ENCODE measurements at regions not wholly inside any gene's neighbourhood (a gene's known extent, or its start where the extent isn't known, plus 50 kb on each side); places are given as distances from the start of the nearest gene placed in this dataset.

DNA sequence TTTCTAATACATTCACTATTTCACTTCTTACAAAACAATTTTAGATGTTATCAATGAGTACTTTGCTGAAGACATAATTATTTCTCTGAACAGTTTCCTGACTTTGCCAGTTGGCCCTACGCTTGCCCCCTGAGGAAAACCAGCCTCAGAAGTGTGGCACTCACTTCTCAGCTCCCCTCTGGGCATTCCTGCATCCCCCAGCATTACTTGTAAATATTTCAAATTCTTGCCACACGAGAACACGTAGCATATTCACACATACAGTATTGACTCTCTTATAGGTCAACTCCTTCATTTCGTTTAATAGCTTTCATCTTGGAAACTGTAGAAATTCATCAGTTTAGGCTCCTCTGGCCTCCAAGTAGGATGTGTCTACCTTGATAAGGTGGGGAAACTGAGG is 65.2 kb downstream of the OTX2 start:
- no peak overlapping the region for H3K27ac ChIP-seq (ENCODE audit: insufficient read depth, low read length, poor library complexity, severe bottlenecking)
- no peak for ATAC-seq (ENCODE audit: low read depth in 2 of 2)
- Mint-ChIP-seq H3K4me1 (no peaks in the 10 kb centered on the region), H3K27ac (no peak overlapping the region), H3K9me3 (no peaks in the 10 kb centered on the region), H3K36me3 (no peaks in the 10 kb centered on the region), H3K27me3 (peaks cover 9% of the 10 kb centered on the region), H3K4me3 (no peak overlapping the region)
- H3K4me1 ChIP-seq (ENCODE audit: control insufficient read depth, insufficient read depth, low read length, poor library complexity, severe bottlenecking): no peaks in the 10 kb centered on the region
- peaks cover 2% of the 10 kb centered on the region for H3K27me3 ChIP-seq (ENCODE audit: control insufficient read depth, insufficient read depth, low read length)
- no peak for DNase-seq
- no peaks in the 10 kb centered on the region for H3K36me3 ChIP-seq (ENCODE audit: control insufficient read depth, insufficient read depth, low read length)
- H3K9me3 ChIP-seq (ENCODE audit: control insufficient read depth in 2 of 2, low read length in 2 of 2): no peaks in the 10 kb centered on the region
- no peak overlapping the region for H3K4me3 ChIP-seq (ENCODE audit: low read depth, low read length)

GRCh38 chr14:56744016-56744415 is 66.3 kb downstream of the OTX2 start:
- H3K36me3 Mint-ChIP-seq: no peaks in the 10 kb centered on the region
- H3K9me3 ChIP-seq (ENCODE audit: control insufficient read depth in 2 of 2, low read length in 2 of 2): no peaks in the 10 kb centered on the region
- no peak overlapping the region for H3K27ac Mint-ChIP-seq
- no peak overlapping the region for H3K27ac ChIP-seq (ENCODE audit: insufficient read depth, low read length, poor library complexity, severe bottlenecking)
- H3K27me3 Mint-ChIP-seq: peaks cover 9% of the 10 kb centered on the region
- H3K27me3 ChIP-seq (ENCODE audit: control insufficient read depth, insufficient read depth, low read length): peaks cover 2% of the 10 kb centered on the region
- DNase-seq (no peak), ATAC-seq (ENCODE audit: low read depth in 2 of 2) (no peak)
- H3K36me3 ChIP-seq (ENCODE audit: control insufficient read depth, insufficient read depth, low read length): no peaks in the 10 kb centered on the region
- peaks cover 0 to 2% (median 0%) of the 10 kb centered on the region in 7 donors for H3K9me3 Mint-ChIP-seq
- no peak overlapping the region for H3K4me3 ChIP-seq (ENCODE audit: low read depth, low read length)
- H3K4me1 Mint-ChIP-seq: no peaks in the 10 kb centered on the region
- no peak overlapping the region for H3K4me3 Mint-ChIP-seq
- no peaks in the 10 kb centered on the region for H3K4me1 ChIP-seq (ENCODE audit: control insufficient read depth, insufficient read depth, low read length, poor library complexity, severe bottlenecking)

- Histone ChIP-seq H3K4me1 (ENCODE audit: control insufficient read depth, insufficient read depth, low read length, poor library complexity, severe bottlenecking) (no peaks in the 10 kb centered on the region), H3K9me3 (ENCODE audit: control insufficient read depth in 2 of 2, low read length in 2 of 2) (no peaks in the 10 kb centered on the region), H3K36me3 (ENCODE audit: control insufficient read depth, insufficient read depth, low read length) (no peaks in the 10 kb centered on the region), H3K4me3 (ENCODE audit: low read depth, low read length) (no peak overlapping the region), H3K27ac (ENCODE audit: insufficient read depth, low read length, poor library complexity, severe bottlenecking) (no peak overlapping the region), H3K27me3 (ENCODE audit: control insufficient read depth, insufficient read depth, low read length) (no peaks in the 10 kb centered on the region)
- no peak for DNase-seq
- Mint-ChIP-seq H3K27me3 (peaks cover 5% of the 10 kb centered on the region), H3K9me3 (peaks cover 0 to 2% (median 0%) of the 10 kb centered on the region in 7 donors), H3K4me1 (no peaks in the 10 kb centered on the region), H3K4me3 (no peak overlapping the region), H3K36me3 (no peaks in the 10 kb centered on the region), H3K27ac (no peak overlapping the region)
- ATAC-seq (ENCODE audit: low read depth in 2 of 2): no peak
Measured at GRCh38 chr14:56742391-56742878, 67.8 kb downstream of the OTX2 start.

- no peaks in the 10 kb centered on the region for H3K36me3 Mint-ChIP-seq
- Histone ChIP-seq H3K27me3 (ENCODE audit: control insufficient read depth, insufficient read depth, low read length) (no peaks in the 10 kb centered on the region), H3K4me3 (ENCODE audit: low read depth, low read length) (no peak overlapping the region), H3K36me3 (ENCODE audit: control insufficient read depth, insufficient read depth, low read length) (no peaks in the 10 kb centered on the region), H3K4me1 (ENCODE audit: control insufficient read depth, insufficient read depth, low read length, poor library complexity, severe bottlenecking) (no peaks in the 10 kb centered on the region), H3K27ac (ENCODE audit: insufficient read depth, low read length, poor library complexity, severe bottlenecking) (no peak overlapping the region), H3K9me3 (ENCODE audit: control insufficient read depth in 2 of 2, low read length in 2 of 2) (no peaks in the 10 kb centered on the region)
- no peak for ATAC-seq (ENCODE audit: low read depth in 2 of 2)
- peaks cover 0 to 2% (median 0%) of the 10 kb centered on the region in 7 donors for H3K9me3 Mint-ChIP-seq
- no peak overlapping the region for H3K4me3 Mint-ChIP-seq
- H3K27me3 Mint-ChIP-seq: peaks cover 13% of the 10 kb centered on the region
- no peak overlapping the region for H3K27ac Mint-ChIP-seq
- no peaks in the 10 kb centered on the region for H3K4me1 Mint-ChIP-seq
- DNase-seq: no peak
Measured at GRCh38 chr14:56741325-56741724, 69.0 kb downstream of the OTX2 start.

GRCh38 chr14:56738020-56738419 is 72.3 kb downstream of the OTX2 start:
- no peak overlapping the region for H3K27ac ChIP-seq (ENCODE audit: insufficient read depth, low read length, poor library complexity, severe bottlenecking)
- Mint-ChIP-seq H3K4me3 (no peak overlapping the region), H3K36me3 (no peaks in the 10 kb centered on the region), H3K9me3 (peaks cover 0 to 2% (median 0%) of the 10 kb centered on the region in 7 donors), H3K4me1 (no peaks in the 10 kb centered on the region), H3K27me3 (peaks cover 28% of the 10 kb centered on the region), H3K27ac (no peak overlapping the region)
- H3K27me3 ChIP-seq (ENCODE audit: control insufficient read depth, insufficient read depth, low read length): no peaks in the 10 kb centered on the region
- no peaks in the 10 kb centered on the region for H3K4me1 ChIP-seq (ENCODE audit: control insufficient read depth, insufficient read depth, low read length, poor library complexity, severe bottlenecking)
- DNase-seq: no peak
- H3K36me3 ChIP-seq (ENCODE audit: control insufficient read depth, insufficient read depth, low read length): no peaks in the 10 kb centered on the region
- no peak overlapping the region for H3K4me3 ChIP-seq (ENCODE audit: low read depth, low read length)
- H3K9me3 ChIP-seq (ENCODE audit: control insufficient read depth in 2 of 2, low read length in 2 of 2): no peaks in the 10 kb centered on the region
- ATAC-seq (ENCODE audit: low read depth in 2 of 2): no peak

DNA sequence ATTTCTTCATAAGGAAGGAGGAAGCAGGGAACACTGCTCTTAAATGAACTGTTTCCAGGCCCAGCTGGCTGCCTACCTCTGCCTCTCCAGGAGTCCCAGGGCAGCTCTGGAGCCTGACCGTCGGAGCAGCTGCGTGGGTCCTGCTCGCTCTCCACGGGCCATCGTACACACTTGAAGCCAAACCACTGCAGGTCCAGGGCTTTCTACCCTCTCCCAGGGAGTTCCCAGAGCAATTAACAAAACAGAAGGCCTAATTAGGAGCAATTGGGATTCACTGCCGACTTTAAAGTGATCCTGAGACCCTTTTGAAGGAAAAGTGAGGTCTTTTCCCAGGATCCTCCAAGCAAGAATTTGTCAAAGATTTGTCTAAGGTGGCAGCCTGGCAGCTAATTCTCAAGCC is 76.9 kb downstream of the OTX2 start:
- H3K4me3 Mint-ChIP-seq: no peak overlapping the region
- H3K4me1 Mint-ChIP-seq: peaks cover 0 to 4% (median 0%) of the 10 kb centered on the region in 4 donors
- no peak overlapping the region for H3K27ac Mint-ChIP-seq
- peaks cover 39% of the 10 kb centered on the region for H3K27me3 Mint-ChIP-seq
- Histone ChIP-seq H3K27me3 (ENCODE audit: control insufficient read depth, insufficient read depth, low read length) (peaks cover 7% of the 10 kb centered on the region), H3K4me1 (ENCODE audit: control insufficient read depth, insufficient read depth, low read length, poor library complexity, severe bottlenecking) (no peaks in the 10 kb centered on the region), H3K36me3 (ENCODE audit: control insufficient read depth, insufficient read depth, low read length) (no peaks in the 10 kb centered on the region), H3K4me3 (ENCODE audit: low read depth, low read length) (no peak overlapping the region), H3K9me3 (ENCODE audit: control insufficient read depth in 2 of 2, low read length in 2 of 2) (no peaks in the 10 kb centered on the region), H3K27ac (ENCODE audit: insufficient read depth, low read length, poor library complexity, severe bottlenecking) (no peak overlapping the region)
- ATAC-seq (ENCODE audit: low read depth in 2 of 2) (no peak), DNase-seq (no peak)
- peaks cover 0 to 2% (median 0%) of the 10 kb centered on the region in 7 donors for H3K9me3 Mint-ChIP-seq
- H3K36me3 Mint-ChIP-seq: no peaks in the 10 kb centered on the region

GRCh38 chr14:56731187-56731586 is 79.1 kb downstream of the OTX2 start:
- no peak overlapping the region for H3K4me3 Mint-ChIP-seq
- Histone ChIP-seq H3K4me3 (ENCODE audit: low read depth, low read length) (no peak overlapping the region), H3K9me3 (ENCODE audit: control insufficient read depth in 2 of 2, low read length in 2 of 2) (no peaks in the 10 kb centered on the region), H3K36me3 (ENCODE audit: control insufficient read depth, insufficient read depth, low read length) (no peaks in the 10 kb centered on the region), H3K27ac (ENCODE audit: insufficient read depth, low read length, poor library complexity, severe bottlenecking) (no peak overlapping the region), H3K27me3 (ENCODE audit: control insufficient read depth, insufficient read depth, low read length) (peaks cover 7% of the 10 kb centered on the region), H3K4me1 (ENCODE audit: control insufficient read depth, insufficient read depth, low read length, poor library complexity, severe bottlenecking) (no peaks in the 10 kb centered on the region)
- ATAC-seq (ENCODE audit: low read depth in 2 of 2) (no peak), DNase-seq (no peak)
- peaks cover 0 to 4% (median 0%) of the 10 kb centered on the region in 4 donors for H3K4me1 Mint-ChIP-seq
- no peak overlapping the region for H3K27ac Mint-ChIP-seq
- H3K9me3 Mint-ChIP-seq: no peaks in the 10 kb centered on the region
- no peaks in the 10 kb centered on the region for H3K36me3 Mint-ChIP-seq
- H3K27me3 Mint-ChIP-seq: peaks cover 34% of the 10 kb centered on the region

DNA sequence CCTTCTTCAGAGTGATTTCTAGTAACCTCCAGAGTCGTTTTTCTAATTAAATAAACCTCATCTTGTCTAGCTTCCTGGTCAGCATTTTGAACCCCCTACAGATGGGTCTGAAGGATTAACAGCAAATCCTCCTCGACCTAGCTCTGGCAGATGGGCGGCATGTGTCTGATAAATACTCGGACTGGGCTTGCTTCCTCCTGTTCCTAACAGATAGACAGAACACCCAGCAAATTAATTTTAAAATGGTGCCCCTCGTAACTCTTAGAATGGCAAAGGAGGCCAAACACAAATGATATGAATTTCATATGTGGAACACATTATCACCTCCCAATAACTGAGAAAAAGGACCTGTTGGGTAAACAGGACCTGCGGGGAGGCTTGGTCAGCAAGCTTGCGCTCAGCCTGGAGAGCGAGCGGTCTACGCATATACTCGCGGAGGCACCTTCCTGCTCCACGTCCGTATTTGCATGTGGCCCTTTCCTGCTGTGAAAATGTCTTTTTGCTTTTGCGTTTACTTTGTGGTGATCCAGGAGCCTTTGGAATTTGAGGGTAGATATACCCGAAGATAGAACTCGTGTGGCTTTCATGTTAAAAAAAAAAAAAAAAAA is 79.6 kb downstream of the OTX2 start:
- no peak overlapping the region for H3K27ac ChIP-seq (ENCODE audit: insufficient read depth, low read length, poor library complexity, severe bottlenecking)
- DNase-seq (no peak), ATAC-seq (ENCODE audit: low read depth in 2 of 2) (no peak)

More for the DNA sequence above, 79.6 kb downstream of the OTX2 start:
- Mint-ChIP-seq H3K9me3 (no peaks in the 10 kb centered on the region), H3K27me3 (peaks cover 34% of the 10 kb centered on the region), H3K36me3 (no peaks in the 10 kb centered on the region), H3K27ac (no peak overlapping the region), H3K4me3 (no peak overlapping the region), H3K4me1 (peaks cover 0 to 4% (median 0%) of the 10 kb centered on the region in 4 donors)
- Histone ChIP-seq H3K9me3 (ENCODE audit: control insufficient read depth in 2 of 2, low read length in 2 of 2) (no peaks in the 10 kb centered on the region), H3K36me3 (ENCODE audit: control insufficient read depth, insufficient read depth, low read length) (no peaks in the 10 kb centered on the region), H3K27me3 (ENCODE audit: control insufficient read depth, insufficient read depth, low read length) (peaks cover 7% of the 10 kb centered on the region), H3K4me3 (ENCODE audit: low read depth, low read length) (no peak overlapping the region), H3K4me1 (ENCODE audit: control insufficient read depth, insufficient read depth, low read length, poor library complexity, severe bottlenecking) (no peaks in the 10 kb centered on the region)

All from CD4-positive, CD25-positive, alpha-beta regulatory T cell (primary cell).